SK-N-SH (cell line): ENCODE measurements at regions not wholly inside any gene's neighbourhood (a gene's known extent, or its start where the extent isn't known, plus 50 kb on each side); places are given as distances from the start of the nearest gene placed in this dataset.

ENCODE experiments used
- CTCF ChIA-PET: fragments of 300-600, 350-600 bp; formaldehyde crosslinking; extraction: SDS; loops from one replicate; lab custom pipeline; 2021; lab: Yijun Ruan, JAX
- POLR2A ChIA-PET: fragments of 350-600 bp; sonication (Branson Sonifier 250); formaldehyde crosslinking; extraction: SDS; loops from one replicate; lab custom pipeline; 2020; ENCODE audit warnings: antibody characterized with exemption, inconsistent platforms; lab: Yijun Ruan, JAX
- DNase-seq: peaks from one replicate; pipeline ENCODE4 v3.0.0; 2012
- H2AFZ ChIP-seq: fragments of 200-600 bp; sonication (generic); 2 replicates; pipeline ENCODE4 v1.8.1; 2016; ENCODE audit warnings: antibody characterized with exemption, mild to moderate bottlenecking, low read depth
- H3F3A ChIP-seq: fragments of 200-600 bp; sonication (generic); replicated peaks from 2 replicates; pipeline ENCODE3; 2016; ENCODE audit warnings: antibody characterized with exemption, mild to moderate bottlenecking; ENCODE audit not compliant: insufficient read depth
- H3K27ac ChIP-seq, 2 experiments: fragments of 200-500 bp in 1 of 2; fragments of 200-600 bp in 1 of 2; sonication (Bioruptor generic) in 1 of 2; sonication (generic), shearing (Covaris generic) in 1 of 2; 2 replicates each; pipeline versions ENCODE4 v1.5.1 to v1.6.1; 2014 to 2016; ENCODE audit warnings: low read depth in 2 of 2, inconsistent platforms in 1 of 2, low read length in 1 of 2, mild to moderate bottlenecking in 1 of 2, mixed read lengths in 1 of 2
- H3K27me3 ChIP-seq: fragments of 200-600 bp; sonication (generic), shearing (Covaris generic); 2 replicates; pipeline ENCODE4 v1.6.1; 2016; ENCODE audit warnings: mixed run types; ENCODE audit not compliant: insufficient read depth
- H3K36me3 ChIP-seq, 2 experiments: fragments of 200-500 bp in 1 of 2; fragments of 200-600 bp in 1 of 2; sonication (Bioruptor generic) in 1 of 2; sonication (generic) in 1 of 2; replicated peaks in 1 of 2; 2 replicates each; pipeline versions ENCODE3 to v1.5.1; 2014 to 2016; ENCODE audit warnings: low read length in 1 of 2, mild to moderate bottlenecking in 1 of 2; ENCODE audit not compliant: insufficient read depth in 2 of 2, control insufficient read depth in 1 of 2
- H3K4me1 ChIP-seq, 2 experiments: fragments of 200-500 bp in 1 of 2; fragments of 200-600 bp in 1 of 2; sonication (Bioruptor generic) in 1 of 2; sonication (generic), shearing (Covaris generic) in 1 of 2; 2 replicates each; pipeline versions ENCODE4 v1.5.1 to v1.6.1; 2014 to 2016; ENCODE audit warnings: low read depth in 1 of 2, low read length in 1 of 2, mixed run types in 1 of 2; ENCODE audit not compliant: insufficient read depth in 2 of 2, control insufficient read depth in 1 of 2
- H3K4me2 ChIP-seq: fragments of 200-600 bp; sonication (generic), shearing (Covaris generic); 2 replicates; pipeline ENCODE4 v1.6.1; 2017; ENCODE audit warnings: mixed run types
- H3K4me3 ChIP-seq, 2 experiments: fragments of 200-500 bp in 1 of 2; fragments of 200-600 bp in 1 of 2; sonication (Bioruptor generic) in 1 of 2; sonication (generic), shearing (Covaris generic) in 1 of 2; 2 replicates each; pipeline versions ENCODE4 v1.5.1 to v1.8.1; 2014 to 2016; ENCODE audit warnings: low read depth in 2 of 2, inconsistent platforms in 1 of 2, low read length in 1 of 2, mild to moderate bottlenecking in 1 of 2, mixed read lengths in 1 of 2, moderate library complexity in 1 of 2
- H3K79me2 ChIP-seq: fragments of 200-600 bp; sonication (generic); 2 replicates; pipeline ENCODE4 v1.8.1; 2017; ENCODE audit warnings: mild to moderate bottlenecking; ENCODE audit not compliant: insufficient read depth
- H3K9ac ChIP-seq: fragments of 200-600 bp; sonication (generic); 2 replicates; pipeline ENCODE4 v1.6.1; 2017; ENCODE audit warnings: mixed run types
- H3K9me2 ChIP-seq: fragments of 200-600 bp; sonication (generic); 2 replicates; pipeline ENCODE4 v1.6.1; 2017; ENCODE audit warnings: mixed run types
- H3K9me3 ChIP-seq: fragments of 200-600 bp; sonication (generic); 2 replicates; pipeline ENCODE4 v1.6.1; 2017; ENCODE audit warnings: mixed run types, mild to moderate bottlenecking, moderate library complexity
- H4K20me1 ChIP-seq: fragments of 200-600 bp; sonication (generic); 2 replicates; pipeline ENCODE4 v1.6.1; 2017; ENCODE audit warnings: mild to moderate bottlenecking, mixed run types; ENCODE audit not compliant: insufficient read depth
- CHD2 ChIP-seq: fragments of 150-350 bp; IDR thresholded peaks from 2 replicates; pipeline ENCODE4 v1.6.1; 2018; ENCODE audit warnings: low read length; ENCODE audit not compliant: partially characterized antibody
- ELF1 ChIP-seq: IDR thresholded peaks from 2 replicates; pipeline ENCODE4 v1.4.0; 2012
- EP300 ChIP-seq, 2 experiments: IDR thresholded peaks; 2 replicates each; pipeline versions ENCODE4 v1.4.0 to v1.6.1; 2012; ENCODE audit warnings: borderline replicate concordance in 1 of 2, low read depth in 1 of 2, low read length in 1 of 2
- EZH2phosphoT487 ChIP-seq: fragments of 200-600 bp; sonication (generic); IDR thresholded peaks from 2 replicates; pipeline ENCODE4 v1.6.1; 2017; ENCODE audit warnings: low read depth, mixed run types, mild to moderate bottlenecking, antibody characterized with exemption, moderate library complexity, borderline replicate concordance
- FOSL2 ChIP-seq: IDR thresholded peaks from 2 replicates; pipeline ENCODE4 v1.4.0; 2012; ENCODE audit warnings: low read depth, mild to moderate bottlenecking, moderate library complexity, borderline replicate concordance
- GATA2 ChIP-seq: sonication (generic); formaldehyde crosslinking; IDR thresholded peaks from 2 replicates; pipeline ENCODE4 v1.5.0; 2020; ENCODE audit warnings: mild to moderate bottlenecking, missing genetic modification reagents
- IRF3 ChIP-seq: fragments of 150-350 bp; IDR thresholded peaks from 2 replicates; pipeline ENCODE4 v1.6.1; 2016; ENCODE audit warnings: mild to moderate bottlenecking, low read depth, low read length
- MXI1 ChIP-seq: IDR thresholded peaks from 2 replicates; pipeline ENCODE4 v1.6.1; 2012; ENCODE audit warnings: mild to moderate bottlenecking, low read depth, low read length, improper control_type of control experiment
- NFIC ChIP-seq: IDR thresholded peaks from 2 replicates; pipeline ENCODE4 v1.4.0; 2012; ENCODE audit warnings: borderline replicate concordance
- RAD21 ChIP-seq: IDR thresholded peaks from 2 replicates; pipeline ENCODE4 v1.6.1; 2012; ENCODE audit warnings: mild to moderate bottlenecking, low read length
- RFX5 ChIP-seq: IDR thresholded peaks from 2 replicates; pipeline ENCODE4 v1.6.1; 2012; ENCODE audit warnings: mild to moderate bottlenecking, improper control_type of control experiment, low read length
- RXRA ChIP-seq: IDR thresholded peaks from 2 replicates; pipeline ENCODE4 v1.4.0; 2012; ENCODE audit warnings: low read depth, mild to moderate bottlenecking, borderline replicate concordance
- TAF1 ChIP-seq: IDR thresholded peaks from 2 replicates; pipeline ENCODE4 v1.6.1; 2012; ENCODE audit warnings: low read depth, mild to moderate bottlenecking, low read length, moderate library complexity, borderline replicate concordance
- TCF12 ChIP-seq: IDR thresholded peaks from 2 replicates; pipeline ENCODE4 v1.4.0; 2012
- YY1 ChIP-seq: IDR thresholded peaks from 2 replicates; pipeline ENCODE4 v1.4.0; 2012; ENCODE audit warnings: low read depth, mild to moderate bottlenecking
- WGBS: methylation state at CpG from one replicate; pipeline ENCODE4 v1.1.6; 2017; ENCODE audit warnings: low lambda C conversion rate; 5-methylcytosine and 5-hydroxymethylcytosine counted together
- TF ChIP-seq, protein P1 (sequence below): fragments of 200-600 bp; sonication (generic); IDR thresholded peaks from 2 replicates; pipeline ENCODE4 v1.6.1; 2017; ENCODE audit warnings: antibody characterized with exemption, mild to moderate bottlenecking, moderate library complexity

GRCh38 chr18:55109818-55110414 is 150.7 kb upstream of the CCDC68 start (continued):
- TF ChIP-seq IRF3 (no peak), RAD21 (no peak), EZH2phosphoT487 (no peak)

DNA sequence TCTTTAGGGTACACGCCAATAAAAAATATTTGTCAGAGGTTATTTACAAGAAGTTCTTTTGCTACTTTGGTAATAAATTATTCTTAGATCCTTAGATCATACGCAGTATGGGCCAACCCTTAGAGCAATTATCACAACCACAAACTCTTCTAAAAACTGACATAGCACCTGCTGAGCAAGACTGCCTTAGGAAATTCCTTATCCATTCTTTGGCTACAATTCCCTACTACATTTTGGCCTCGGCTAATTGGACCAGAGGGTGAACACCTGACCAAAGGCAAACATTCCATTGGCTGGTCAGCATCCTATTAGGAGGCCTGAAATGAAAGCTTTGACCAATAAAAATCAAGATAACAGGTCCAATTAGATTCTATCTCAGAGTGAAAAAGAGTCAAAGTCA is 147.6 kb upstream of the CCDC68 start:
- no peaks in the 10 kb centered on the region for H3K9me2 ChIP-seq
- CTCF ChIA-PET, result no interaction called here
- H4K20me1 ChIP-seq, result no peaks in the 10 kb centered on the region
- no peak overlapping the region for H3K4me3 ChIP-seq
- H3K4me2 ChIP-seq, result no peak overlapping the region
- H3K36me3 ChIP-seq, result no peaks in the 10 kb centered on the region
- no peak overlapping the region for H3K27ac ChIP-seq
- TF ChIP-seq GATA2 (CRISPR knock-in tag) (no peak), ELF1 (no peak), TAF1 (no peak), NFIC (no peak), YY1 (no peak), CHD2 (no peak), RFX5 (no peak)
- TF ChIP-seq, protein P1, sequence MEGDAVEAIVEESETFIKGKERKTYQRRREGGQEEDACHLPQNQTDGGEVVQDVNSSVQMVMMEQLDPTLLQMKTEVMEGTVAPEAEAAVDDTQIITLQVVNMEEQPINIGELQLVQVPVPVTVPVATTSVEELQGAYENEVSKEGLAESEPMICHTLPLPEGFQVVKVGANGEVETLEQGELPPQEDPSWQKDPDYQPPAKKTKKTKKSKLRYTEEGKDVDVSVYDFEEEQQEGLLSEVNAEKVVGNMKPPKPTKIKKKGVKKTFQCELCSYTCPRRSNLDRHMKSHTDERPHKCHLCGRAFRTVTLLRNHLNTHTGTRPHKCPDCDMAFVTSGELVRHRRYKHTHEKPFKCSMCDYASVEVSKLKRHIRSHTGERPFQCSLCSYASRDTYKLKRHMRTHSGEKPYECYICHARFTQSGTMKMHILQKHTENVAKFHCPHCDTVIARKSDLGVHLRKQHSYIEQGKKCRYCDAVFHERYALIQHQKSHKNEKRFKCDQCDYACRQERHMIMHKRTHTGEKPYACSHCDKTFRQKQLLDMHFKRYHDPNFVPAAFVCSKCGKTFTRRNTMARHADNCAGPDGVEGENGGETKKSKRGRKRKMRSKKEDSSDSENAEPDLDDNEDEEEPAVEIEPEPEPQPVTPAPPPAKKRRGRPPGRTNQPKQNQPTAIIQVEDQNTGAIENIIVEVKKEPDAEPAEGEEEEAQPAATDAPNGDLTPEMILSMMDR, result no peak
- H3K4me1 ChIP-seq, result peaks cover 0 to 7% of the 10 kb centered on the region in 2 experiments; a peak in 1 of 4 replicates
- no peak for DNase-seq
- no peak overlapping the region for H3K9ac ChIP-seq
- POLR2A ChIA-PET, result no interaction called here
- H3K79me2 ChIP-seq, result no peaks in the 10 kb centered on the region
- WGBS, result 69% methylated on average over 3 of the region's 3 CpGs
- H2AFZ ChIP-seq, result no peak overlapping the region
- no peaks in the 10 kb centered on the region for H3K27me3 ChIP-seq
- no peaks in the 10 kb centered on the region for H3K9me3 ChIP-seq
- H3F3A ChIP-seq, result no peaks in the 10 kb centered on the region

DNA sequence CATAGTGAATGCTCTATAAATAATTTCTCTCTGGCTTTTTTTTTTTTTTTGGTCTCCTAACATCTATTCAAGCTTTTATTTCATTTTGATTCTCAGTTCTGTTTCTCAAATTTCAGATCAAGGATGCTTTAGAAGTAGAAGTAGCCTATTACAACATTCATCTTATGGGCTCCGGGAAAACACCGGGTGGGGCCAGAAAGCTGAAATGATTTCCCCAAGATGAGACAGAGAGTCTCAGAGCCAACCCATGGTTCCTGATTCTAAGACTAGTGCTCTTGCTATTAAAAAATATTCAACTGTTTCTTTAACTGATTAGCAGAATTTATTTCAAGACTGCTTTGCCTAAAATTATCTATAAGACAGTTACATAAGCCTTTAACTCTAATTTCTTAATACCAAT is 147.2 kb upstream of the CCDC68 start:
- peaks cover 2 to 11% of the 10 kb centered on the region in 2 experiments; a peak in 1 of 4 replicates for H3K4me1 ChIP-seq
- CTCF ChIA-PET, result no interaction called here
- POLR2A ChIA-PET, result no interaction called here

More for the DNA sequence above, 147.2 kb upstream of the CCDC68 start:
- Histone ChIP-seq H3K9ac (no peak overlapping the region), H3K9me2 (no peaks in the 10 kb centered on the region), H3K36me3 (no peaks in the 10 kb centered on the region), H3K79me2 (no peaks in the 10 kb centered on the region), H2AFZ (no peak overlapping the region), H3K4me3 (no peak overlapping the region), H3F3A (peaks cover 1% of the 10 kb centered on the region), H3K9me3 (no peaks in the 10 kb centered on the region), H3K27ac (no peak overlapping the region), H3K4me2 (no peak overlapping the region), H4K20me1 (no peaks in the 10 kb centered on the region), H3K27me3 (no peaks in the 10 kb centered on the region)
- 95% methylated on average over 2 of the region's 2 CpGs for WGBS
- no peak for TF ChIP-seq RXRA
- no peak for TF ChIP-seq RAD21
- no peak for TF ChIP-seq MXI1
- TF ChIP-seq TCF12, result no peak
- TF ChIP-seq CHD2, result no peak
- TF ChIP-seq, protein P1, result no peak
- TF ChIP-seq FOSL2, result no peak
- no peak for TF ChIP-seq RFX5
- no peak for TF ChIP-seq EP300 (IDR thresholded peaks at IDR 0.05; ENCODE audit: borderline replicate concordance in 1 of 2, low read depth in 1 of 2, low read length in 1 of 2)
- no peak for DNase-seq
